ENCODE measurements at regions not wholly inside any gene's neighbourhood (a gene's known extent, or its start where the extent isn't known, plus 50 kb on each side); places are given as distances from the start of the nearest gene placed in this dataset.

DNA sequence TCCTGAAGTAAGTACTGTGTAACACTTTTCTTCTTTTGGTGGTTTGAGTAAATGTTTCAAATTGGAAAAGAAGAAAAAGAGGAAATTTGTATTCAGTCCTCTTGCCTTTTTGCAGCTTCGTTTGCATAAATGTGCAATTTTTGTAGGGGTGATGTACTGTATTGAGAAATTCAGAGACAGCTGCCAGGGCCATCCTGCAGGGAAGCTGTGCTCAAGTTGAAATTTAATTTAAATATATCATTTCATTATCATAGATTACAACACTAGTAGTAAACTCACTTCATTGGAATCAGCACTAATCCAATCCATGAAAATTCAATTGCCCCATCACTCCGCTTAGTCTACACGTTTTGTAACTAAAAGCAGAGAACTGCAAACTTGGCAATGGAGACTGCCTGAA, 415.4 kb downstream of the DNAJB9 start:
- intact Hi-C loops (cut with micrococcal nuclease; ENCODE audit: unreplicated experiment), result no loop called here
- Histone ChIP-seq H3K27ac (ENCODE audit: extremely low read length, insufficient read depth, low read length) (no peak overlapping the region), H3K9ac (ENCODE audit: insufficient read depth, low read depth, low read length) (no peak overlapping the region), H3K36me3 (replicated peaks in 1 of 2; ENCODE audit: control insufficient read depth in 1 of 2, insufficient read depth in 2 of 2, low read length in 2 of 2) (no peaks in the 10 kb centered on the region), H3K4me3 (replicated peaks in 1 of 3; ENCODE audit: insufficient read depth in 1 of 3, low read depth in 2 of 3, low read length in 3 of 3) (no peak overlapping the region), H3K79me2 (ENCODE audit: insufficient read depth, low read length) (no peaks in the 10 kb centered on the region), H3K27me3 (ENCODE audit: control insufficient read depth in 1 of 2, insufficient read depth in 2 of 2, low read length in 2 of 2) (no peaks in the 10 kb centered on the region; a peak in 1 of 5 replicates), H3K4me2 (ENCODE audit: low read depth, low read length) (no peak overlapping the region), H2AFZ (ENCODE audit: low read length) (no peak overlapping the region), H3K9me3 (ENCODE audit: low read length) (peaks cover 6% of the 10 kb centered on the region; the same call in 1 of the 2 replicates), H4K20me1 (ENCODE audit: insufficient read depth, low read length) (no peaks in the 10 kb centered on the region), H3K4me1 (ENCODE audit: insufficient read depth, low read length) (no peaks in the 10 kb centered on the region)
- DNase-seq (ENCODE audit: low spot score), result no peak
- WGBS (ENCODE audit: low lambda C conversion rate), result 18% methylated on average over 3 of the region's 3 CpGs
- no peak for FAIRE-seq
- no peak for ATAC-seq
- ChIA-PET POLR2A (no interaction called here), CTCF (ENCODE audit: low intra/inter-chr PET ratio, low total read pairs) (no interaction called here)
- in situ Hi-C loops (cut with HindIII; ENCODE audit: extremely low pct_ligation_motif_present, low pct_unique_long_range_greater_than_20kb), result no loop called here
- BruUV-seq (replicated peaks), result no TSS peak
- TF ChIP-seq, protein P1, sequence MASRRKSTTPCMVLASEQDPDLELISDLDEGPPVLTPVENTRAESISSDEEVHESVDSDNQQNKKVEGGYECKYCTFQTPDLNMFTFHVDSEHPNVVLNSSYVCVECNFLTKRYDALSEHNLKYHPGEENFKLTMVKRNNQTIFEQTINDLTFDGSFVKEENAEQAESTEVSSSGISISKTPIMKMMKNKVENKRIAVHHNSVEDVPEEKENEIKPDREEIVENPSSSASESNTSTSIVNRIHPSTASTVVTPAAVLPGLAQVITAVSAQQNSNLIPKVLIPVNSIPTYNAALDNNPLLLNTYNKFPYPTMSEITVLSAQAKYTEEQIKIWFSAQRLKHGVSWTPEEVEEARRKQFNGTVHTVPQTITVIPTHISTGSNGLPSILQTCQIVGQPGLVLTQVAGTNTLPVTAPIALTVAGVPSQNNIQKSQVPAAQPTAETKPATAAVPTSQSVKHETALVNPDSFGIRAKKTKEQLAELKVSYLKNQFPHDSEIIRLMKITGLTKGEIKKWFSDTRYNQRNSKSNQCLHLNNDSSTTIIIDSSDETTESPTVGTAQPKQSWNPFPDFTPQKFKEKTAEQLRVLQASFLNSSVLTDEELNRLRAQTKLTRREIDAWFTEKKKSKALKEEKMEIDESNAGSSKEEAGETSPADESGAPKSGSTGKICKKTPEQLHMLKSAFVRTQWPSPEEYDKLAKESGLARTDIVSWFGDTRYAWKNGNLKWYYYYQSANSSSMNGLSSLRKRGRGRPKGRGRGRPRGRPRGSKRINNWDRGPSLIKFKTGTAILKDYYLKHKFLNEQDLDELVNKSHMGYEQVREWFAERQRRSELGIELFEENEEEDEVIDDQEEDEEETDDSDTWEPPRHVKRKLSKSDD (CRISPR knock-in tag; IDR thresholded peaks at IDR 0.05; ENCODE audit: low read depth), result no peak
- TF ChIP-seq ZNF878 (CRISPR knock-in tag; IDR thresholded peaks at IDR 0.05) (no peak), HINFP (CRISPR knock-in tag; IDR thresholded peaks at IDR 0.05; ENCODE audit: low read depth) (no peak), POLR2AphosphoS5 (IDR thresholded peaks at IDR 0.05; ENCODE audit: low read depth, low read length) (no peak), HNF4A (CRISPR knock-in tag; IDR thresholded peaks at IDR 0.05) (no peak), ZNF792 (CRISPR knock-in tag; IDR thresholded peaks at IDR 0.05) (no peak), PTBP1 (IDR thresholded peaks at IDR 0.05; ENCODE audit: low read depth, low read length, poor library complexity, severe bottlenecking) (no peak), EP300 (IDR thresholded peaks at IDR 0.05; ENCODE audit: low read depth in 2 of 2, low read length in 2 of 2) (no peak), EP300 (CRISPR knock-in tag; IDR thresholded peaks at IDR 0.05; ENCODE audit: borderline replicate concordance) (no peak), AHR (CRISPR knock-in tag; IDR thresholded peaks at IDR 0.05) (no peak)
- TF ChIP-seq, protein P2, sequence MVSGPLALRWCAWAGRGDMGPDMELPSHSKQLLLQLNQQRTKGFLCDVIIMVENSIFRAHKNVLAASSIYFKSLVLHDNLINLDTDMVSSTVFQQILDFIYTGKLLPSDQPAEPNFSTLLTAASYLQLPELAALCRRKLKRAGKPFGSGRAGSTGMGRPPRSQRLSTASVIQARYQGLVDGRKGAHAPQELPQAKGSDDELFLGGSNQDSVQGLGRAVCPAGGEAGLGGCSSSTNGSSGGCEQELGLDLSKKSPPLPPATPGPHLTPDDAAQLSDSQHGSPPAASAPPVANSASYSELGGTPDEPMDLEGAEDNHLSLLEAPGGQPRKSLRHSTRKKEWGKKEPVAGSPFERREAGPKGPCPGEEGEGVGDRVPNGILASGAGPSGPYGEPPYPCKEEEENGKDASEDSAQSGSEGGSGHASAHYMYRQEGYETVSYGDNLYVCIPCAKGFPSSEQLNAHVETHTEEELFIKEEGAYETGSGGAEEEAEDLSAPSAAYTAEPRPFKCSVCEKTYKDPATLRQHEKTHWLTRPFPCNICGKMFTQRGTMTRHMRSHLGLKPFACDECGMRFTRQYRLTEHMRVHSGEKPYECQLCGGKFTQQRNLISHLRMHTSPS (CRISPR knock-in tag; IDR thresholded peaks at IDR 0.05; ENCODE audit: low read depth), result no peak
- TF ChIP-seq, protein P3, sequence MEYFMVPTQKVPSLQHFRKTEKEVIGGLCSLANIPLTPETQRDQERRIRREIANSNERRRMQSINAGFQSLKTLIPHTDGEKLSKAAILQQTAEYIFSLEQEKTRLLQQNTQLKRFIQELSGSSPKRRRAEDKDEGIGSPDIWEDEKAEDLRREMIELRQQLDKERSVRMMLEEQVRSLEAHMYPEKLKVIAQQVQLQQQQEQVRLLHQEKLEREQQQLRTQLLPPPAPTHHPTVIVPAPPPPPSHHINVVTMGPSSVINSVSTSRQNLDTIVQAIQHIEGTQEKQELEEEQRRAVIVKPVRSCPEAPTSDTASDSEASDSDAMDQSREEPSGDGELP (IDR thresholded peaks at IDR 0.05; ENCODE audit: borderline replicate concordance, low read depth), result no peak
- TF ChIP-seq, protein P4, sequence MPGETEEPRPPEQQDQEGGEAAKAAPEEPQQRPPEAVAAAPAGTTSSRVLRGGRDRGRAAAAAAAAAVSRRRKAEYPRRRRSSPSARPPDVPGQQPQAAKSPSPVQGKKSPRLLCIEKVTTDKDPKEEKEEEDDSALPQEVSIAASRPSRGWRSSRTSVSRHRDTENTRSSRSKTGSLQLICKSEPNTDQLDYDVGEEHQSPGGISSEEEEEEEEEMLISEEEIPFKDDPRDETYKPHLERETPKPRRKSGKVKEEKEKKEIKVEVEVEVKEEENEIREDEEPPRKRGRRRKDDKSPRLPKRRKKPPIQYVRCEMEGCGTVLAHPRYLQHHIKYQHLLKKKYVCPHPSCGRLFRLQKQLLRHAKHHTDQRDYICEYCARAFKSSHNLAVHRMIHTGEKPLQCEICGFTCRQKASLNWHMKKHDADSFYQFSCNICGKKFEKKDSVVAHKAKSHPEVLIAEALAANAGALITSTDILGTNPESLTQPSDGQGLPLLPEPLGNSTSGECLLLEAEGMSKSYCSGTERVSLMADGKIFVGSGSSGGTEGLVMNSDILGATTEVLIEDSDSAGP (CRISPR knock-in tag; IDR thresholded peaks at IDR 0.05; ENCODE audit: borderline replicate concordance), result no peak
